Chondrocyte (in vitro differentiated cells): ENCODE measurements at regions not wholly inside any gene's neighbourhood (a gene's known extent, or its start where the extent isn't known, plus 50 kb on each side); places are given as distances from the start of the nearest gene placed in this dataset.

Source experiments
- DNase-seq: peaks from one replicate; pipeline ENCODE4 v3.0.0; 2021; ENCODE audit warnings: mixed read lengths, low spot score
- H3K27ac Mint-ChIP-seq: one replicate; pipeline ENCODE4 v1.8.0; 2021; ENCODE audit warnings: mild to moderate bottlenecking, moderate library complexity, mixed read lengths; ENCODE audit not compliant: unreplicated experiment
- H3K27me3 Mint-ChIP-seq: 2 replicates; pipeline ENCODE4 v1.8.0; 2021; ENCODE audit warnings: low read depth, mixed read lengths
- H3K36me3 Mint-ChIP-seq: 2 replicates; pipeline ENCODE4 v1.8.0; 2021; ENCODE audit warnings: low read depth, mixed read lengths
- H3K4me1 Mint-ChIP-seq: 2 replicates; pipeline ENCODE4 v1.8.0; 2021; ENCODE audit warnings: low read depth, mild to moderate bottlenecking, mixed read lengths
- H3K4me3 Mint-ChIP-seq: one replicate; pipeline ENCODE4 v1.8.0; 2021; ENCODE audit warnings: mild to moderate bottlenecking, moderate library complexity, mixed read lengths; ENCODE audit not compliant: unreplicated experiment
- H3K9me3 Mint-ChIP-seq: 2 replicates; pipeline ENCODE4 v1.8.0; 2021; ENCODE audit warnings: low read depth, mixed read lengths
- TF ChIP-seq, protein P1 (sequence below): fragments of 200-600 bp; sonication (generic); IDR thresholded peaks from 2 replicates; pipeline ENCODE4 v1.5.0; 2021; ENCODE audit warnings: antibody characterized with exemption, mild to moderate bottlenecking, moderate library complexity

DNA sequence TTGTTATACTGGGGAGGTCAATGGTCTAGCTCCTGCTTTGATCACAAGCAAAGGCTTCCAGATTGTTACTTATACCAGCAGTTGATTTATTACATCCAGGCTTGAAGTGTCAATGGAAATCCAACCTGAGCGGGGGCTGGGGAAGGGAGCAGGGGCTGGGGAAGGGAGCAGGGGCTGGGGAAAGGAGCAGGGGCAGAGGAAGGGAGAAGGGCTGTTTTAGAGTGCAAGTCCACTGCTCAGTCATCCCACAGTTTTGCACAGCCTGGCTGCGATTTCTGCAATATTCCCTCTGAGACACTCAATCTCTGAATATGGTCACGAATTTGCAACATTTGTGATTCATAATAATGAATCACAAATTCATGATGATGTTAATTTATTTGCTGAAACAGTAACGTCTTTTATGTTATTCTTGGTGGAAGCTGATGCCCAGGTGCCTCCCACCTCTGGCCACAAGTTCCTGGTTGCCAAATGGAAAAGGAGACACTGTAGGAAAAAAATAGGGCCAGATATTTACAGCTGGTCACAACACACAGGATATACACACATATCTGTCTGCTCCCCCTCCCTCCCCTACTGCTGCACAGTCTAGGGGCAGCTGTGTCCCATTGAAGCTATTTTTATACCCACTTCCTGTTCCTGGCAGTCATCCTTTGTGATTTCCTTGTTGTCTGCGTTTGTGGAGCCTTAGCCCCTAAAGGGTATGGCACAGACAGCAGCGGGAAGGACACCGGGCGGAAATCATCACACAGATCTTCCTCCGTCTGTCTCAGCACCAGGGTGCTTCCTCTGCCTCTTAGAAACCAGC, 325.1 kb downstream of the GADD45G start:
- Mint-ChIP-seq H3K27me3 (peaks cover 5% of the 10 kb centered on the region), H3K4me3 (no peak overlapping the region), H3K4me1 (peaks cover 32% of the 10 kb centered on the region), H3K27ac (no peak overlapping the region), H3K36me3 (no peaks in the 10 kb centered on the region), H3K9me3 (no peaks in the 10 kb centered on the region)
- TF ChIP-seq, protein P1, sequence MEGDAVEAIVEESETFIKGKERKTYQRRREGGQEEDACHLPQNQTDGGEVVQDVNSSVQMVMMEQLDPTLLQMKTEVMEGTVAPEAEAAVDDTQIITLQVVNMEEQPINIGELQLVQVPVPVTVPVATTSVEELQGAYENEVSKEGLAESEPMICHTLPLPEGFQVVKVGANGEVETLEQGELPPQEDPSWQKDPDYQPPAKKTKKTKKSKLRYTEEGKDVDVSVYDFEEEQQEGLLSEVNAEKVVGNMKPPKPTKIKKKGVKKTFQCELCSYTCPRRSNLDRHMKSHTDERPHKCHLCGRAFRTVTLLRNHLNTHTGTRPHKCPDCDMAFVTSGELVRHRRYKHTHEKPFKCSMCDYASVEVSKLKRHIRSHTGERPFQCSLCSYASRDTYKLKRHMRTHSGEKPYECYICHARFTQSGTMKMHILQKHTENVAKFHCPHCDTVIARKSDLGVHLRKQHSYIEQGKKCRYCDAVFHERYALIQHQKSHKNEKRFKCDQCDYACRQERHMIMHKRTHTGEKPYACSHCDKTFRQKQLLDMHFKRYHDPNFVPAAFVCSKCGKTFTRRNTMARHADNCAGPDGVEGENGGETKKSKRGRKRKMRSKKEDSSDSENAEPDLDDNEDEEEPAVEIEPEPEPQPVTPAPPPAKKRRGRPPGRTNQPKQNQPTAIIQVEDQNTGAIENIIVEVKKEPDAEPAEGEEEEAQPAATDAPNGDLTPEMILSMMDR = no peak
- no peak for DNase-seq

DNA sequence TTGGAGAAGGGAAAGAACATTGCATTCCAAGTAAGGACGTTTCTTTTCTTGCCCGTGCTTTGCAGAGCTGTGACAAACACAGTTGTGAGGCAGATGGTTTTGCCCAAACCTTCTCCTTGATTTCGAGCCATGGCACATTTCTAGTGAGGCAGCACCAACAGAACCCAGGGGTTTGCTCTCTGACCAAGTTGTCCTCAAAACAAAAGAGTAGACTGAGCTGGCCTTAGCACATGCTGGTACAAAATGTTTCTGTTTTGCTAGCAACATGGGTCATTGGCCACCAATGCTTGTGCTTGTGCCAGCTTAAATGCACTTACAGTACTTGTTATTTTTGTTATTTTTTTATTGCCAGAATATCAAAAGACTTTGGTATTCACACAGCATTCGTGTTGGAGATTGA, 328.8 kb downstream of the GADD45G start:
- H3K9me3 Mint-ChIP-seq = no peaks in the 10 kb centered on the region
- peaks cover 15% of the 10 kb centered on the region for H3K4me1 Mint-ChIP-seq
- H3K4me3 Mint-ChIP-seq = no peak overlapping the region
- H3K36me3 Mint-ChIP-seq = no peaks in the 10 kb centered on the region
- H3K27ac Mint-ChIP-seq = no peak overlapping the region
- DNase-seq = no peak
- TF ChIP-seq, protein P1 = no peak
- H3K27me3 Mint-ChIP-seq = peaks cover 6% of the 10 kb centered on the region

DNA sequence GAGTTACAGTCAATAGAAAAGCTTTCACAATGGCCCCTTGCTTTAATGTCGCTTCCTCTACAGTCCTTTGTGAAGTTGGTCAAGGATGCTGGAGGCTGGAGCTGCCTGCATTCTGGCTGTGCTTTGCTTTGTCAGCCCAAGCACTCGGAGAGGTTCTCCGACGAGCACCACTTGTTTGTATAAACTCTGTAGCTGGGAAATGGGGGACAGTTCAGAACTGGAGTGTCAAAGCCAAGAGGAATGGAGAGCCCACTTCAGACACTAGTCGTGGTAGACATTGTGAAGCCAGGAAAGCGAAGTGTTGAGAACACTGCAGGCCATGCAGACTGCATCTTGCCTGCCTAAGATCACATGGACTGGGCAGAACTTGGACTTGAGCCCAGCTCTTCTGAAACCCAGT, 330.3 kb downstream of the GADD45G start:
- Mint-ChIP-seq H3K4me1 (peaks cover 13% of the 10 kb centered on the region), H3K27ac (no peak overlapping the region), H3K4me3 (no peak overlapping the region), H3K9me3 (no peaks in the 10 kb centered on the region), H3K36me3 (no peaks in the 10 kb centered on the region), H3K27me3 (peaks cover 12% of the 10 kb centered on the region)
- DNase-seq = no peak
- TF ChIP-seq, protein P1 = no peak

DNA sequence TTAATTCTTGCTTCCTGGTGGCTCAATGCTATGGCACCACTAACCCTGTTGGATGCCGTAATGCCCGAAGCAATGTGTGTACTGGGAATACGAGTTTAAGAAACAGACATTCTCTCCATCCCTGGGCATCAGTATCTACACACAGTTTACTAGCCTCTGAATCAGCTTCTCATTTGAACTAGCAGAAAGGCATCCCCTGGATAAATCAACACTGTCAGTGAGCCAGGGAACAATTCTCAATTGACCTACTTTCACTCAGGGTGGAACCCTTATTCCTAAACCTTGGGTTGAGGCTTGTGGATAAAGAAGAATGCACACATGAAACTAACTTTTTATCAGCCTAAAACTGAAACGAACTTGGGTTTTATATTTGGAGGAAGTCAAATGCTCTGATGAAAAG, 331.0 kb downstream of the GADD45G start:
- Mint-ChIP-seq H3K9me3 (no peaks in the 10 kb centered on the region), H3K27me3 (peaks cover 12% of the 10 kb centered on the region), H3K4me1 (peaks cover 6% of the 10 kb centered on the region), H3K27ac (no peak overlapping the region), H3K36me3 (no peaks in the 10 kb centered on the region), H3K4me3 (no peak overlapping the region)
- DNase-seq = no peak
- TF ChIP-seq, protein P1 = no peak

DNA sequence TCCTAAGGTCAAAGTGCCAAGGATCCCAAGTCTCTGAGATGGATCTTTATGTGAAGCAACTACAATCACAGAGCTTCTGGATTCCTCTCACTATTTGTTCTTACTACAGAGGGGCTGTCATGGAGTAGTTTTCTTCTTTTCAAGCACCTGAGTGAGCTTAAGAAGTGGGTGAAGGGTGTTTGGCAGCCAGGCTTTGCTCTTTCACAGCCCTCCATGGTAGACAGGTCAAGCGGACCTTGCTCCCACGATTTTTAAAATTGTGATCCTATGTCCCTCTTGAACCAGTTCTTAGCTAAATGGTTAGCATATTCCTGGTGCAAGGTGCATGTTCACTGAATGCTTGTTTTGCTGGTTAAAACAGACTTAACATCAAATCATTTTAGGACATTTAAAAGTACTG, 332.2 kb downstream of the GADD45G start:
- Mint-ChIP-seq H3K4me3 (no peak overlapping the region), H3K27me3 (peaks cover 12% of the 10 kb centered on the region)

More for the DNA sequence above, 332.2 kb downstream of the GADD45G start:
- DNase-seq = no peak
- H3K9me3 Mint-ChIP-seq = no peaks in the 10 kb centered on the region
- TF ChIP-seq, protein P1 = no peak
- H3K36me3 Mint-ChIP-seq = no peaks in the 10 kb centered on the region
- no peak overlapping the region for H3K27ac Mint-ChIP-seq
- H3K4me1 Mint-ChIP-seq = peaks cover 14% of the 10 kb centered on the region
